HG02938 (cell line): ENCODE measurements at regions not wholly inside any gene's neighbourhood (a gene's known extent, or its start where the extent isn't known, plus 50 kb on each side); places are given as distances from the start of the nearest gene placed in this dataset.

Source experiments
- ATAC-seq: cut with Tn5 transposase; IDR thresholded peaks from one replicate; pipeline ENCODE4 v1.9.1; 2021; ENCODE audit warnings: mild to moderate bottlenecking, moderate library complexity; ENCODE audit not compliant: unreplicated experiment

GRCh38 chr3:80113331-80113730, 345.5 kb upstream of the ROBO1 start:
- no peak for ATAC-seq

- ATAC-seq = no peak
Observed at GRCh38 chr3:80099559-80100066, 331.8 kb upstream of the ROBO1 start.

GRCh38 chr3:80097674-80098073, 329.9 kb upstream of the ROBO1 start:
- no peak for ATAC-seq

GRCh38 chr3:80096909-80097308, 329.1 kb upstream of the ROBO1 start:
- no peak for ATAC-seq

- no peak for ATAC-seq
Observed at GRCh38 chr3:80094589-80094988, 326.8 kb upstream of the ROBO1 start.

GRCh38 chr3:80087767-80088166, 320.0 kb upstream of the ROBO1 start:
- ATAC-seq = no peak

GRCh38 chr3:80086426-80086825, 318.6 kb upstream of the ROBO1 start:
- no peak for ATAC-seq

GRCh38 chr3:80079886-80080285, 312.1 kb upstream of the ROBO1 start:
- no peak for ATAC-seq

GRCh38 chr3:80068459-80068858, 300.7 kb upstream of the ROBO1 start:
- ATAC-seq = no peak

- no peak for ATAC-seq
Observed at GRCh38 chr3:80063535-80063934, 295.7 kb upstream of the ROBO1 start.

GRCh38 chr3:80060664-80061063, 292.9 kb upstream of the ROBO1 start:
- ATAC-seq = no peak

- ATAC-seq = no peak
Observed at GRCh38 chr3:80055306-80055705, 287.5 kb upstream of the ROBO1 start.

- ATAC-seq = no peak
Observed at GRCh38 chr3:80052271-80052670, 284.5 kb upstream of the ROBO1 start.

GRCh38 chr3:80051602-80051962, 283.8 kb upstream of the ROBO1 start:
- ATAC-seq = no peak

- no peak for ATAC-seq
Observed at GRCh38 chr3:80050826-80051601, 283.2 kb upstream of the ROBO1 start.

- no peak for ATAC-seq
Observed at GRCh38 chr3:80043226-80043625, 275.4 kb upstream of the ROBO1 start.

- no peak for ATAC-seq
Observed at GRCh38 chr3:80040067-80040466, 272.3 kb upstream of the ROBO1 start.

- ATAC-seq = no peak
Observed at GRCh38 chr3:80036176-80036575, 268.4 kb upstream of the ROBO1 start.

- ATAC-seq = no peak
Observed at GRCh38 chr3:80035021-80035420, 267.2 kb upstream of the ROBO1 start.

GRCh38 chr3:80023010-80023409, 255.2 kb upstream of the ROBO1 start:
- ATAC-seq = no peak

GRCh38 chr3:80018375-80018774, 250.6 kb upstream of the ROBO1 start:
- no peak for ATAC-seq

- ATAC-seq = no peak
Observed at GRCh38 chr3:80017369-80017768, 249.6 kb upstream of the ROBO1 start.

- no peak for ATAC-seq
Observed at GRCh38 chr3:80014576-80014975, 246.8 kb upstream of the ROBO1 start.
